Hippocampal formation (tissue), 2 donors: ENCODE measurements at regions not wholly inside any gene's neighbourhood (a gene's known extent, or its start where the extent isn't known, plus 50 kb on each side); places are given as distances from the start of the nearest gene placed in this dataset.

Experiments
- DNase-seq, 2 donors: peaks; one replicate each; lab custom pipeline; 2025; lab: John Stamatoyannopoulos, UW

GRCh38 chr20:7257692-7258466 is 490.4 kb downstream of the BMP2 start:
- DNase-seq, result no peak

- no peak for DNase-seq
Observed at GRCh38 chr20:7262803-7263202, 495.3 kb downstream of the BMP2 start.

GRCh38 chr20:7264137-7264536 is 496.7 kb downstream of the BMP2 start:
- DNase-seq, result no peak

- no peak for DNase-seq
Observed at GRCh38 chr20:7269452-7269851, 502.0 kb downstream of the BMP2 start.

- no peak for DNase-seq
Observed at GRCh38 chr20:7272512-7272911, 505.0 kb downstream of the BMP2 start.

GRCh38 chr20:7274870-7275269 is 507.4 kb downstream of the BMP2 start:
- no peak for DNase-seq

- DNase-seq, result no peak
Observed at GRCh38 chr20:7275645-7276237, 508.3 kb downstream of the BMP2 start.

- peak; percentile 64 to 76 for DNase-seq
Observed at GRCh38 chr20:7285918-7286556, 518.6 kb downstream of the BMP2 start.

GRCh38 chr20:7291323-7291943 is 523.9 kb downstream of the BMP2 start:
- no peak for DNase-seq

GRCh38 chr20:7291946-7292345 is 524.5 kb downstream of the BMP2 start:
- no peak for DNase-seq

- no peak for DNase-seq
Observed at GRCh38 chr20:7294816-7295360, 527.4 kb downstream of the BMP2 start.

GRCh38 chr20:7301807-7302206 is 534.3 kb downstream of the BMP2 start:
- no peak for DNase-seq

- no peak for DNase-seq
Observed at GRCh38 chr20:7302250-7302649, 534.8 kb downstream of the BMP2 start.

- no peak for DNase-seq
Observed at GRCh38 chr20:7305976-7306375, 538.5 kb downstream of the BMP2 start.

GRCh38 chr20:7308163-7308562 is 540.7 kb downstream of the BMP2 start:
- DNase-seq, result no peak

GRCh38 chr20:7313047-7313446 is 545.6 kb downstream of the BMP2 start:
- no peak for DNase-seq

- DNase-seq, result no peak
Observed at GRCh38 chr20:7323957-7324356, 556.5 kb downstream of the BMP2 start.

GRCh38 chr20:7327810-7328209 is 560.3 kb downstream of the BMP2 start:
- no peak for DNase-seq

GRCh38 chr20:7330850-7331249 is 563.4 kb downstream of the BMP2 start:
- DNase-seq, result no peak

GRCh38 chr20:7332169-7332568 is 564.7 kb downstream of the BMP2 start:
- no peak for DNase-seq

- DNase-seq, result no peak
Observed at GRCh38 chr20:7333841-7334240, 566.4 kb downstream of the BMP2 start.

GRCh38 chr20:7346026-7346425 is 578.5 kb downstream of the BMP2 start:
- DNase-seq, result no peak

- DNase-seq, result no peak
Observed at GRCh38 chr20:7346562-7346961, 579.1 kb downstream of the BMP2 start.
